ENCODE measurements at regions not wholly inside any gene's neighbourhood (a gene's known extent, or its start where the extent isn't known, plus 50 kb on each side); places are given as distances from the start of the nearest gene placed in this dataset.

DNA sequence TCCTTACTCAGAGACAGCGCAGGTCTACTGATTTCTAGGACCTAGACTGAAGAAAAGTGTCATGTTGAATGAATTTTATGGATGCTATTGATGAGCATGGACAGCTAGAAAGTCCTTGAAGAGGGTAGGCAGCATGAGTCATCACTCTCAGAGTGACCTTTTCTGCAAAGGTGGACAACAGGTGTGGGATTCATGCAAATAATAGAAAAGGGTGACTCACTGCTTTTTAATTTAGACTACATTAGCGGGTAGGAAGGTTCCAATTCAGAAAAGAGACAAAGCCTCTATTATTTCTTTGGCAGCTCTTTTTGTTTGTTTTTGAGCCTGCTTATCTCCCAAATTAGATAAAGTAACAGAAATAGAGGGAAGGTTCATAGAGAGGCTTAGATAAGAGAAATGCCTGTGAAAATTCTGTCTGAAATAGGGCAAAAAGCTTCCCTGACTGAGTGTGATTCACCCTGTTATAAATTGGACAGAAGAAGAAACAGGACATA, 191.4 kb downstream of the TENT5A start:
- 87 to 91% methylated on average over 2 of the region's 2 CpGs for WGBS, 2 donors
- no peak for TF ChIP-seq POLR2A (IDR thresholded peaks at IDR 0.05)
- TF ChIP-seq, protein P1, sequence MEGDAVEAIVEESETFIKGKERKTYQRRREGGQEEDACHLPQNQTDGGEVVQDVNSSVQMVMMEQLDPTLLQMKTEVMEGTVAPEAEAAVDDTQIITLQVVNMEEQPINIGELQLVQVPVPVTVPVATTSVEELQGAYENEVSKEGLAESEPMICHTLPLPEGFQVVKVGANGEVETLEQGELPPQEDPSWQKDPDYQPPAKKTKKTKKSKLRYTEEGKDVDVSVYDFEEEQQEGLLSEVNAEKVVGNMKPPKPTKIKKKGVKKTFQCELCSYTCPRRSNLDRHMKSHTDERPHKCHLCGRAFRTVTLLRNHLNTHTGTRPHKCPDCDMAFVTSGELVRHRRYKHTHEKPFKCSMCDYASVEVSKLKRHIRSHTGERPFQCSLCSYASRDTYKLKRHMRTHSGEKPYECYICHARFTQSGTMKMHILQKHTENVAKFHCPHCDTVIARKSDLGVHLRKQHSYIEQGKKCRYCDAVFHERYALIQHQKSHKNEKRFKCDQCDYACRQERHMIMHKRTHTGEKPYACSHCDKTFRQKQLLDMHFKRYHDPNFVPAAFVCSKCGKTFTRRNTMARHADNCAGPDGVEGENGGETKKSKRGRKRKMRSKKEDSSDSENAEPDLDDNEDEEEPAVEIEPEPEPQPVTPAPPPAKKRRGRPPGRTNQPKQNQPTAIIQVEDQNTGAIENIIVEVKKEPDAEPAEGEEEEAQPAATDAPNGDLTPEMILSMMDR (IDR thresholded peaks at IDR 0.05) = no peak
- no peak overlapping the region for H3K4me3 ChIP-seq (ENCODE audit: low read depth, poor library complexity, severe bottlenecking)
- no peak for DNase-seq (ENCODE audit: low spot score in 2 of 2)
- intact Hi-C loops (cut with DNase I; ENCODE audit: low total_unique reads) = no loop called here

DNA sequence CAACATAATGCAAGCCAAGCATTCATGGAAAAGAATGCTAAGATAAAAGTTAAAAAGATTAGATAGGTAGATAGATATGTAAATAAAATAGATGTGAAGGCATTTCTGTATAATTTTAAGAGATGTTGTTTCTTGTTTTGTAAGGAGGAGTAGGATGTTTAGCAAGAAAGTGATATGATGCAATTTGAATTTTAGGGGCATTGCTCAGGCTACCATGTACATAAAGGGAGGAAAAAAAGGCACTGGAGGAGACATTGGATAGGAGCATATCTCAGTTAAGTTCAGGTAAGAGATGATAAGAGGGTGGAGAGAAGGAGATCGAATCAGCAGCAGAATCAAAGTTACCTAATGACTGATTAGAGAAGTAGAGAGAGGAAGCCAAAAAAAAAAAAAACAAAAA, 194.7 kb downstream of the TENT5A start:
- WGBS, 2 donors = 79 to 88% methylated on average over 1 of the region's 1 CpG
- intact Hi-C loops (cut with DNase I; ENCODE audit: low total_unique reads) = no loop called here
- DNase-seq (ENCODE audit: low spot score in 2 of 2) = no peak
- H3K4me3 ChIP-seq (ENCODE audit: low read depth, poor library complexity, severe bottlenecking) = no peak overlapping the region
- TF ChIP-seq POLR2A (IDR thresholded peaks at IDR 0.05) = no peak
- TF ChIP-seq, protein P1 (IDR thresholded peaks at IDR 0.05) = no peak

DNA sequence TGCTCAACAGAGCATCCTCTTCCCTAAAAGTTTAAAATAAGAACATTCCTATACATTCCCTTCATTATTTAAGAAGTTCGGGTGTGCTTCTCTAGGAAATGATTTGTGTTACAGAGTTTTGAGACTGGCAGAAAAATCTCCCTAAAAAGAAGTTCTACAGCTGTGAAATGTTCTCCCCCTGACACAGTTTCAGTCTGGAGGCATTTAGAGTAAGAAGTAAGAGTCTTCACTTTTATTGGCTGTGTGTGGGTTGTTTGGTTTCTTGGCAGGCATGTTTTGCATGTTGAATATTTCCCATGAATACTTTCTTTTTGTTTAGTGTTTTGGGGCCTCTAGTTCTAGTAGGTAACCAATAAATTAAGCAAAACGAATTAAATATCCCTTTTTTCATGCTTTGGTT, 195.9 kb downstream of the TENT5A start:
- no peak for DNase-seq (ENCODE audit: low spot score in 2 of 2)
- H3K4me3 ChIP-seq (ENCODE audit: low read depth, poor library complexity, severe bottlenecking) = no peak overlapping the region
- TF ChIP-seq POLR2A (IDR thresholded peaks at IDR 0.05) = no peak
- TF ChIP-seq, protein P1 (IDR thresholded peaks at IDR 0.05) = no peak
- 43 to 47% methylated on average over 2 of the region's 2 CpGs for WGBS, 2 donors
- intact Hi-C loops (cut with DNase I; ENCODE audit: low total_unique reads) = no loop called here

DNA sequence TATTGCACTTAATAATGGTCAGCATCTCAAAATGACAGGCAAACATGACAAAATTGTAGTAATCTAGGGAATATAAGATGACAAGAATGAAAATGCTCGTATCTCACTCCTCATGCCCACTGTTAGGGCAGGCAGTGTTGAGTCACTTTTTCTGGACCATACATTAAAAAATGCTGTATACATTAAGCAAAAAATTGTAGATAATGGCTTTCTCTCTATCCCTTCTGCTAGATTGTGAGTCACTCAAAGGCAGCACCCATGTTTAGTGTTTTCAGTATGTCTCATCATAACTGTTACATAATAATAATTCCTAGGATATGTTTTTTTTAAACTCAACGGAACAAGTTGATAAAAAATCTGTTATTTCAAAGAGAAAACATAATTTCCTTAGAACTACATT, 199.3 kb downstream of the TENT5A start:
- H3K4me3 ChIP-seq (ENCODE audit: low read depth, poor library complexity, severe bottlenecking) = no peak overlapping the region
- no peak for DNase-seq (ENCODE audit: low spot score in 2 of 2)
- WGBS, 2 donors = 75 to 83% methylated on average over 2 of the region's 2 CpGs
- TF ChIP-seq POLR2A (IDR thresholded peaks at IDR 0.05) = no peak
- TF ChIP-seq, protein P1 (IDR thresholded peaks at IDR 0.05) = no peak
- intact Hi-C loops (cut with DNase I; ENCODE audit: low total_unique reads) = no loop called here

DNA sequence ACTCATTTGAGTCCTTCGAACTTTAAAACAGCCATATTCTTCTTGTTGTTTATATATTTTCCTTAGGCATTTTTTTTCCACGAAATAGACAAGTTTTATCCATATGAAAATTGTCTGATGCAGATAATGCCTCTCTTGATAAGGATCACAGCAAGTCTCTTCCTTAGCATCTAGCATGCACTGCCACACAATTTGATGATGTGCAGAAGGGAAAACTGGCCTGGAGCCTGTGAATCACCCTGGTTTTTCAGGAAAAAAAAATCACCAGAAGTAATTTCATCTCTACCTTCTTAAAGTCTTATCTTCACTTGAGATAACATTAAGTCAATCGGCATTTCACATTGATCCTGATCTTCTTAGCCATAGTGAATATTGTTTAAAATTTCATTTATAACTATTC, 199.8 kb downstream of the TENT5A start:
- no peak for TF ChIP-seq POLR2A (IDR thresholded peaks at IDR 0.05)
- TF ChIP-seq, protein P1 (IDR thresholded peaks at IDR 0.05) = no peak
- no peak overlapping the region for H3K4me3 ChIP-seq (ENCODE audit: low read depth, poor library complexity, severe bottlenecking)
- WGBS, 2 donors = 73 to 75% methylated on average over 3 of the region's 3 CpGs
- intact Hi-C loops (cut with DNase I; ENCODE audit: low total_unique reads) = no loop called here
- DNase-seq (ENCODE audit: low spot score in 2 of 2) = no peak

DNA sequence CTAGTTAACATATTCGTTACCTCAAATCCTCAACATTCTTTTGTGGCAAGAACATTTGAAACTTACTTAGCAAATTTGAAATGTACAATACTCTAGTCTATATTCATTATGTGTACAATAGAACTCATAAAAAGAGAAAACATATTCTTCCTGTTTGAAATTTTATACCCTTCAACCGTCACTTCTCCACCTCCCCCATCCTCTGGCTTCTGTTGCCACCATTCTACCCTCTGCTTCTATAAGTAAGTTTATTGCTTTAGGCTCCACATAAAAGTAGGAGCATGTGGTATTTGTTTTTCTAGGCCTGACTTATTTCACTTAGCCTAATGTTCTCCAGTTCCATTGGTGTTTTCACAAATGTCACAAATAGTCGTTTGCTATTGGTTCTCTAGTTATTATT, 205.3 kb downstream of the TENT5A start:
- TF ChIP-seq, protein P1 (IDR thresholded peaks at IDR 0.05) = no peak
- no peak for TF ChIP-seq POLR2A (IDR thresholded peaks at IDR 0.05)

More for the DNA sequence above, 205.3 kb downstream of the TENT5A start:
- no peak for DNase-seq (ENCODE audit: low spot score in 2 of 2)
- intact Hi-C loops (cut with DNase I; ENCODE audit: low total_unique reads) = no loop called here
- no peak overlapping the region for H3K4me3 ChIP-seq (ENCODE audit: low read depth, poor library complexity, severe bottlenecking)
- 90 to 94% methylated on average over 3 of the region's 3 CpGs for WGBS, 2 donors

Data from lower leg skin (tissue), 4 donors.